GM12875 (cell line): ENCODE measurements at regions not wholly inside any gene's neighbourhood (a gene's known extent, or its start where the extent isn't known, plus 50 kb on each side); places are given as distances from the start of the nearest gene placed in this dataset.

ENCODE experiments used
- H3K4me3 ChIP-seq: one replicate; pipeline ENCODE4 v1.5.1; 2011; ENCODE audit warnings: low read depth, low read length, control low read depth
- TF ChIP-seq, protein P1 (sequence below): IDR thresholded peaks from 2 replicates; pipeline ENCODE4 v1.5.1; 2011; ENCODE audit warnings: low read depth, mild to moderate bottlenecking, control low read depth, inconsistent platforms, low read length, moderate library complexity, borderline replicate concordance; ENCODE audit not compliant: insufficient read depth

DNA sequence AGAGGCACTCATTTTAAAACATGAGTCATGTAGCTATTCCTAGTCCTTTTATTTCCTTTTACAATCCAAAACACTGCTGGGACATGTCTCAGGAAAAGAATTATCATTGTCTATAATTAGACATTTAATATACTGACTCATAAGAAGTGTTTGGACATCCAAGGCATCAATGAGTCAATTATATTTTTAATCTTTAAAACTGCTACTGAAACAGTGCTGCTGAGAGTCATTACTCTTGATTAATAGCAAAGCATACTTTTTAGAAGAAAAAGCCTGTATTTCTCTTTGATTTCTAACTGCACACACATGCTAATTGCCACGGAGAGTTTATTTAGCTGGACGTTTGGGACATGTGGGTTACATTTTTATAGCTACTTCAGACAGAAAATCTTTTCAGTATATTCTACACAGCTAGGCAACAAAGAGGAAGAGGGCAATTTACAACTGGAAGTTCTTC lies 1249.0 kb upstream of the CDH18 start:
- TF ChIP-seq, protein P1, sequence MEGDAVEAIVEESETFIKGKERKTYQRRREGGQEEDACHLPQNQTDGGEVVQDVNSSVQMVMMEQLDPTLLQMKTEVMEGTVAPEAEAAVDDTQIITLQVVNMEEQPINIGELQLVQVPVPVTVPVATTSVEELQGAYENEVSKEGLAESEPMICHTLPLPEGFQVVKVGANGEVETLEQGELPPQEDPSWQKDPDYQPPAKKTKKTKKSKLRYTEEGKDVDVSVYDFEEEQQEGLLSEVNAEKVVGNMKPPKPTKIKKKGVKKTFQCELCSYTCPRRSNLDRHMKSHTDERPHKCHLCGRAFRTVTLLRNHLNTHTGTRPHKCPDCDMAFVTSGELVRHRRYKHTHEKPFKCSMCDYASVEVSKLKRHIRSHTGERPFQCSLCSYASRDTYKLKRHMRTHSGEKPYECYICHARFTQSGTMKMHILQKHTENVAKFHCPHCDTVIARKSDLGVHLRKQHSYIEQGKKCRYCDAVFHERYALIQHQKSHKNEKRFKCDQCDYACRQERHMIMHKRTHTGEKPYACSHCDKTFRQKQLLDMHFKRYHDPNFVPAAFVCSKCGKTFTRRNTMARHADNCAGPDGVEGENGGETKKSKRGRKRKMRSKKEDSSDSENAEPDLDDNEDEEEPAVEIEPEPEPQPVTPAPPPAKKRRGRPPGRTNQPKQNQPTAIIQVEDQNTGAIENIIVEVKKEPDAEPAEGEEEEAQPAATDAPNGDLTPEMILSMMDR, result no peak
- H3K4me3 ChIP-seq, result no peak overlapping the region

DNA sequence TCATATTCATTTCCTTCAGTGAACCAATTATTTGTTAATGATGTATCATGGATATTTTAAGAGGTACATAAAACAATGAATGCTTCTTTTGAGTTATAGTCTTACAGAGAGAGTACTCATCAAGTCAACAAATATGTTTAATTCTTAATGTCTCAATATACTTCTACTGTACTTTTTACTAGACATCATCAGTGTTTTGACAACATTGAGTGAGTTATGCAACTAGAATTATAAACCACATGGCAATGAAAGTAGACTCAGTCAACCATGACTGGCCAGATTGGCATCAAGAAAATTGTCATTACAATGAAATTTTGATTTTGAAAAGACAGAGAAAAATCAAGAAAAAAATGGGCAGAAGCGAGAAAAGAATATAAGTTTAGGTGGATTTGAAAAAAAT lies 1248.1 kb upstream of the CDH18 start:
- TF ChIP-seq, protein P1, result no peak
- H3K4me3 ChIP-seq, result no peak overlapping the region

DNA sequence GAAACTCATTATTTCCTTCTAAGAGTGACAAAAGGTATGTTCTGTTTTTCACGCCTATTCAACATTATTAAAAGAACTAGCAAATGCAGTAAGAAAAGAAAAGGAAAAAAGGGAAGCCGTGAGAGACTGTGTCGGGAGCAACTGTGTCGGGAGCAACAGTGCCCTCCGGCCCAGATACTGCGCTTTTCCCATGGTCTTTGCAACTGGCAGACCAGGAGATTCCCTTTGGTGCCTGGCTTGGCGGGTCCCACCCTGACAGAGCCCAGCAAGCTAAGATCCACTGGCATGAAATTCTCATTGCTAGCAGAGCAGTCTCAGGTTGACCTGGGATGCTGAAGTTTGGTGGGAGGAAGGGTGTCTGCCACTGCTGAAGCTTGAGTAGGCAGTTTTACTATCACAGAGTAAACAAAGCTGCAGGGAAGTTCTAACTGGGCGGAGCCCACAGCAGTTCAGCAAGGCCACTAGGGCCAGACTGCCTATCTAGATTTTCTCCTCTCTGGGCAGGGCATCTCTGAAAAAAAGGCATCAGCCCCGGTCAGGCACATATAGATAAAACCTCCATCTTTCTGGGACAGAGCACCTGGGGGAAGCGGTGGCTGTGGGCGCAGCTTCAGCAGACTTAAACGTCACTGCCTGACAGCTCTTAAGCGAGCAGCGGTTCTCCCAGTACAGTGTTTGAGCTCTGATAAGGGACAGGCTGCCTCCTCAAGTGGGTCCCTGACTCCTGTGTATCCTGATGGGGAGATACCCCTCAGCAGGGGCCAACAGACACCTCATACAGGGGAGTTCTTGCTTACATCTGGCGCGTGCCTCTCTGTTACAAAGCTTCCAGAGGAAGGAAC lies 1237.4 kb upstream of the CDH18 start:
- TF ChIP-seq, protein P1, result no peak
- H3K4me3 ChIP-seq, result no peak overlapping the region

DNA sequence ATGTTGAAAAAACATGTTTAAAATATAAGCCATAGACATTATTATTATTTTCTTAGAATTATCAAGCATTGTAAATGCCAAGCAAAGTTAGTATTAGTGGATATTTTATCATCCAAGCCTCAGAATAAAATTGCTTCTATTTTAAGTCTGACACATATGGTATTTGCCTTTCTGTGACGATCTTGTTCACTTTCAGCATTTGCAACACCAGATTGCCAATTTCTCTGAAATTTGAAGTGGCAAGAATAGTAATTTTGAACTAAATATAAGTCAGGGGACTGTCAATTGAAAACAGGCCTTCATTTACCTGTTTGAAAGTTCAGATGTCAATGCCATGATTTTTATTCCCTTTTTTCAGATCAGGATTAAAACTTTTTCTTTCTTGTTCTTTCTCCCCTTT lies 1233.6 kb upstream of the CDH18 start:
- TF ChIP-seq, protein P1, result no peak
- no peak overlapping the region for H3K4me3 ChIP-seq

DNA sequence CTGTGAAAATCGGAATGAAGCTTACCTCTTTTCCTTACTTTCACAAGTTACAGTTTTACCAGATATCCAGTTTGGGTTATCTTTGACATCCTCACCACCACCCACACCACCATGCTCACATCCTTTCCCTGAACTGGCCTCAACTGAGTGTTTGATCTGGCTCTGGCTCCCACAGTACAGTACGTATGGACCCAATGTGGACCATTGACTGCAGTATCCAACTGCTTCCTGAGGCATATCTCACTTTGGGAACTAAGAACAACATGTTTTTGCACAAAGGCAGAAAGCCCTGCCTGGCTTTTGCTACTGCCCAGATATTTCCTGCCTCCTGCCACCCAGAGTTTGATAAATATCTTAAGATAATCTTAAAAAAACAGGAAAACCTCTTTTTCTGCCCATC lies 1232.0 kb upstream of the CDH18 start:
- no peak overlapping the region for H3K4me3 ChIP-seq
- TF ChIP-seq, protein P1, result no peak

DNA sequence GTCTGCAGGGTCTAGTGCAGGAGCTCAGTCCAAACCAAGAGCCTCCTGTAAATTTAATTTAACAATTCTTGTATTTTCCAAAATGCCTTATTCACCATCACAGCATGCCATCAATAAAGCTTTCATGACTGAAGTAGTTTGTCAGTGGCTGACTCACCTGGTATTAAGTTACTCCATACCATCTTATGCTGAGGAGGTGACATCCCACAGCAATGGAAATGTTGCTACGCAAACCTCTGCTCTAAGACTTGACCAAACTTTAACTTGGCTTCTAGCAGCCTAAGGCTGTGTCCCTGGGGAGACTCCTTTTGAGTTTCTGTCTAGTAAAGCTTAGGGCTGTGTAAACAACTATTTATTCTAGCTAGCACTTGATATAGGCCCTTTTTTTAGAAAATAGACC lies 1231.3 kb upstream of the CDH18 start:
- H3K4me3 ChIP-seq, result no peak overlapping the region
- TF ChIP-seq, protein P1, result no peak

DNA sequence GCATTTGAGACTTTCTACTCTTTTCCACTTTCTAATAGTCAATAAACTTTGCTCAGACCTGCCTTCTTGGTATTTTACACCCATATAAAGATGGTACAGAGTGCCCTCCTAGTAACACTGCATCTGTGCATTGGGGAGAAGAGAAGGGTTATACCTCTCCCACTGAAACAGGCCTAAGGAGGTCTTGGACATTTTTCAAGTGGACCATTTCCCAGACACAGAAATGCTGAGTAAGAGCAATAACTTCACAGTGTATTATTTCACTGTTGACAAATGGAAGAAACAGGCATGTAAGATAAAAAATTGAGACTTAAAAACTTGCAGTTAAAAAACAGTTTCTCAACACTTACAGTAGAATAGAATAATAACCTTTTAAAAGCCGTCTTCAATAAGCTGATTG lies 1224.0 kb upstream of the CDH18 start:
- H3K4me3 ChIP-seq, result no peak overlapping the region
- TF ChIP-seq, protein P1, result no peak
